ENCODE measurements at regions not wholly inside any gene's neighbourhood (a gene's known extent, or its start where the extent isn't known, plus 50 kb on each side); places are given as distances from the start of the nearest gene placed in this dataset.

DNA sequence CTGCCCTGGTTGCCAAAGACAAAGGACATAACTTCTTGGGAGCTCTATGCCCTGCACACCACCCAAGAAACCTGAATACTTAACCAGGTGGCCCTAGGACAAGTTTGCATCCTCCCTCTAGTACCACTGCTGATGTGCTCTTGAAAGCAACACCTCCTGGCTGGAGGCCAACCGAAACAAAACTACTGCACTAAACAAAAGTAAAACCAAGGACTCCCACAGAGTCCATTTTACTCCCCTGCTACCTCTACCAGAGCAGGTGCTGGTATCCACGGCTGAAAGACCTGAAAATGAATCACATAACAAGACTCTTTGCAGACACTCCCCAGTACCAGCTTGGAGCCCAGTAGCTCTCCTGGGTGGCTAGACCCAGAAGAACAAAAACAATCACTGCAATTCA is 941.8 kb downstream of the RAPGEF2 start:
- no peak for DNase-seq (ENCODE audit: low spot score)
- Histone ChIP-seq H3K27me3 (replicated peaks; ENCODE audit: insufficient read depth, low read depth, low read length, poor library complexity) (no peaks in the 10 kb centered on the region), H3K36me3 (ENCODE audit: insufficient read depth, low read length, poor library complexity, severe bottlenecking) (no peaks in the 10 kb centered on the region), H3K9me3 (ENCODE audit: low read depth, low read length, poor library complexity, severe bottlenecking) (no peaks in the 10 kb centered on the region), H3K4me1 (ENCODE audit: insufficient read depth, low read length, poor library complexity, severe bottlenecking) (no peaks in the 10 kb centered on the region), H3K27ac (ENCODE audit: low read depth, low read length, poor library complexity, severe bottlenecking) (no peak overlapping the region), H3K4me3 (ENCODE audit: low read depth, low read length, poor library complexity, severe bottlenecking) (no peak overlapping the region)
- ChIA-PET POLR2A (ENCODE audit: low non-redundant PET) (no interaction called here), CTCF (no interaction called here)
- intact Hi-C loops (cut with micrococcal nuclease; ENCODE audit: unreplicated experiment) = no loop called here
- BruUV-seq (replicated peaks) = no TSS peak
- no peak for TF ChIP-seq EZH2 (IDR thresholded peaks at IDR 0.05; ENCODE audit: borderline replicate concordance, low read depth, low read length, poor library complexity, severe bottlenecking)
- TF ChIP-seq, protein P1, sequence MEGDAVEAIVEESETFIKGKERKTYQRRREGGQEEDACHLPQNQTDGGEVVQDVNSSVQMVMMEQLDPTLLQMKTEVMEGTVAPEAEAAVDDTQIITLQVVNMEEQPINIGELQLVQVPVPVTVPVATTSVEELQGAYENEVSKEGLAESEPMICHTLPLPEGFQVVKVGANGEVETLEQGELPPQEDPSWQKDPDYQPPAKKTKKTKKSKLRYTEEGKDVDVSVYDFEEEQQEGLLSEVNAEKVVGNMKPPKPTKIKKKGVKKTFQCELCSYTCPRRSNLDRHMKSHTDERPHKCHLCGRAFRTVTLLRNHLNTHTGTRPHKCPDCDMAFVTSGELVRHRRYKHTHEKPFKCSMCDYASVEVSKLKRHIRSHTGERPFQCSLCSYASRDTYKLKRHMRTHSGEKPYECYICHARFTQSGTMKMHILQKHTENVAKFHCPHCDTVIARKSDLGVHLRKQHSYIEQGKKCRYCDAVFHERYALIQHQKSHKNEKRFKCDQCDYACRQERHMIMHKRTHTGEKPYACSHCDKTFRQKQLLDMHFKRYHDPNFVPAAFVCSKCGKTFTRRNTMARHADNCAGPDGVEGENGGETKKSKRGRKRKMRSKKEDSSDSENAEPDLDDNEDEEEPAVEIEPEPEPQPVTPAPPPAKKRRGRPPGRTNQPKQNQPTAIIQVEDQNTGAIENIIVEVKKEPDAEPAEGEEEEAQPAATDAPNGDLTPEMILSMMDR (conservative IDR thresholded peaks at IDR 0.05; ENCODE audit: low read depth, low read length) = no peak

DNA sequence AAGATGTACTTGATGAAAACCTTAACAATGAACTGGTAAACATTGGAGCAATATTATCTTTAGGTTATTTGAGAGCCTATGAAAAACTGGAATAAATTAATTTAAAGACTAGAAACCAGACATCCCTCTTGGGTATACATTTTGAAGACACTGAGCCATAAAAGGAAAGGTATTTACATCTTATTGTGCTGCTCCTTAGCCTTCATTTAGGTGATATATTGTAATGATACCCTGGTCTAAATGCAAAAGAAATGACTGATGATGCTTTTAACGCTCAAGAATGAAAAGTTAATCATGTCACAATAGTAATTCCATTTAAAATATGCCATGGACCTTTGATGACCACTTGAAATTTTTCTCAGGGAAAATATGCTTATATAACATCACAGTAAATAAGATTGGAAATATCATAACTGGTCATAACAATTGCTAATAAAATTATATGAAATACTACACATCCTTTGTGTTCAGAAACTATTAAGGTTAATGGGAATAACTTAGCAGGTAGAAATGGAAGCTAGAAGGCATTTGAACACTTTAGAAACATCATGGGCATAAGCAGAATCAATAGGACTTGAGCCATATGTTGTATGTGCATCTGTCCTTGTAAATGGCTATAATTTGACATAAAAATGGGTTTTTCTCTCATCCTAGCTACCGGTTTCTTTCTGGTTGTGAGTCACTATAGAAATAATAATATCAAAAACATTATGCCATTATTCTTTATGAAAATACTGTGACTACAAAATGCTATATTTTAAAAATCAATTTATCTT is 979.7 kb downstream of the RAPGEF2 start:
- no peak overlapping the region for H3K27ac ChIP-seq (ENCODE audit: low read depth, low read length, poor library complexity, severe bottlenecking)
- peaks cover 4% of the 10 kb centered on the region for H3K9me3 ChIP-seq (ENCODE audit: low read depth, low read length, poor library complexity, severe bottlenecking)
- no peaks in the 10 kb centered on the region for H3K4me1 ChIP-seq (ENCODE audit: insufficient read depth, low read length, poor library complexity, severe bottlenecking)
- intact Hi-C loops (cut with micrococcal nuclease; ENCODE audit: unreplicated experiment) = no loop called here
- no peak for DNase-seq (ENCODE audit: low spot score)
- no peaks in the 10 kb centered on the region for H3K27me3 ChIP-seq (replicated peaks; ENCODE audit: insufficient read depth, low read depth, low read length, poor library complexity)
- ChIA-PET CTCF (no interaction called here), POLR2A (ENCODE audit: low non-redundant PET) (no interaction called here)
- no peaks in the 10 kb centered on the region for H3K36me3 ChIP-seq (ENCODE audit: insufficient read depth, low read length, poor library complexity, severe bottlenecking)
- BruUV-seq (replicated peaks) = no TSS peak
- H3K4me3 ChIP-seq (ENCODE audit: low read depth, low read length, poor library complexity, severe bottlenecking) = no peak overlapping the region
- TF ChIP-seq, protein P1 (conservative IDR thresholded peaks at IDR 0.05; ENCODE audit: low read depth, low read length) = no peak
- TF ChIP-seq EZH2 (IDR thresholded peaks at IDR 0.05; ENCODE audit: borderline replicate concordance, low read depth, low read length, poor library complexity, severe bottlenecking) = no peak

- Histone ChIP-seq H3K36me3 (ENCODE audit: insufficient read depth, low read length, poor library complexity, severe bottlenecking) (no peaks in the 10 kb centered on the region), H3K4me3 (ENCODE audit: low read depth, low read length, poor library complexity, severe bottlenecking) (no peak overlapping the region), H3K27ac (ENCODE audit: low read depth, low read length, poor library complexity, severe bottlenecking) (no peak overlapping the region), H3K9me3 (ENCODE audit: low read depth, low read length, poor library complexity, severe bottlenecking) (peaks cover 11% of the 10 kb centered on the region), H3K27me3 (replicated peaks; ENCODE audit: insufficient read depth, low read depth, low read length, poor library complexity) (no peaks in the 10 kb centered on the region), H3K4me1 (ENCODE audit: insufficient read depth, low read length, poor library complexity, severe bottlenecking) (no peaks in the 10 kb centered on the region)
- no TSS peak for BruUV-seq (replicated peaks)
- CTCF ChIA-PET = no interaction called here
- DNase-seq (ENCODE audit: low spot score) = no peak
- TF ChIP-seq, protein P1 (conservative IDR thresholded peaks at IDR 0.05; ENCODE audit: low read depth, low read length) = no peak
- no peak for TF ChIP-seq EZH2 (IDR thresholded peaks at IDR 0.05; ENCODE audit: borderline replicate concordance, low read depth, low read length, poor library complexity, severe bottlenecking)
- POLR2A ChIA-PET (ENCODE audit: low non-redundant PET) = no interaction called here
- intact Hi-C loops (cut with micrococcal nuclease; ENCODE audit: unreplicated experiment) = no loop called here
Observed at GRCh38 chr4:160091631-160092030, 988.8 kb downstream of the RAPGEF2 start.

Measured in A673 (cell line).